ENCODE measurements at regions not wholly inside any gene's neighbourhood (a gene's known extent, or its start where the extent isn't known, plus 50 kb on each side); places are given as distances from the start of the nearest gene placed in this dataset.
"Not testable (repeated sequence)": the region's sequence is repeated elsewhere in the genome, so short reads cannot be mapped to it uniquely, and the experiment has no call there.

GRCh38 chr6:146905181-146905704 lies 299.0 kb upstream of the STXBP5 start:
- peak; percentile 59 for DNase-seq

DNA sequence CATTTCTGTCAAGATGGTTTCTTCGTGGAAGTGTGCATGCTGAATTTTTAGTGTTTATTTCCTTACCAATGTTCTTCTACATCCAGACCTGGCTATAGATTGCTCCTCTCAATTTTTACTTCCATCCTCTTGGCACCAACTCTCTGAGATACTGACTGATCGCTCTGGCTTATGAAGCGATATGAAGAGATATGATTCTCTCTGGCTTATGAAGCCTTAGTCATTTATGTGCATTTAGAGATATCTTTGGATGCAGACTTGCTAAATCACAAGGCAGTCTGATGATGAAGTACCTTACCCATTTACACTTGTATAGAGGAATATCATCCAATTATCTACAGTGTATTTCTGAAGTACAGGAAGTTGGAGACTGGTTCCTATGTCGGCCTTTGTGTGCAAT lies 295.4 kb upstream of the STXBP5 start:
- no peak for DNase-seq

GRCh38 chr6:146909376-146909775 lies 294.8 kb upstream of the STXBP5 start:
- no peak for DNase-seq

GRCh38 chr6:146909886-146910285 lies 294.3 kb upstream of the STXBP5 start:
- DNase-seq = no peak

- DNase-seq = no peak
Observed at GRCh38 chr6:146910611-146911010, 293.6 kb upstream of the STXBP5 start.

DNA sequence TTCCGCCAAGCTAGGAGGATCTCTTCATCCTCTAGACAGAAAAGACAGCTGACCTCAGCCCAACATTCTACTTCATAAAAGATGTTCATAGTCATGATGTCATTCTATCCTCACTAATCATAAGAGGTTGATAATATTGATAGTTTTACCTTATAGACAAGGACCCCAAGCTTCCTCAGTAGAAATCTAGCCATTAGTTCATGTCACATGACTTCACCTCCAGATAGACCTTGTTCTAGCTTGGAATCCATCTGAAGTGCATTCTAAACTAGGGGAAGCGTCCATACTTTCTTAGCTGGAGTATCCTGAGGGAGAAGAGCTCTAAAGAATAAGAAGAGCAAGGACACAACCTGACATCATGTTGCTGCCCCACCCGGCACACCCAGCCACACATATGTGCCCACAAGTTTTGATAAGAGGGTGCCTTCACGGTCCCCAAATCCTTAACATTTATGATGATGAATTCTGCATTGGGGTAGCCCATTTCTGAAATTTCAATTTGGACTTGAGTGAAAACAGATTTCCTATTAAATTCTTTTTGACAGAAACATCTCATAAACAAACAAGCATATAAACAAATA lies 292.5 kb upstream of the STXBP5 start:
- no peak for DNase-seq

- DNase-seq = peak; percentile 9
Observed at GRCh38 chr6:146912730-146913685, 291.2 kb upstream of the STXBP5 start.

DNA sequence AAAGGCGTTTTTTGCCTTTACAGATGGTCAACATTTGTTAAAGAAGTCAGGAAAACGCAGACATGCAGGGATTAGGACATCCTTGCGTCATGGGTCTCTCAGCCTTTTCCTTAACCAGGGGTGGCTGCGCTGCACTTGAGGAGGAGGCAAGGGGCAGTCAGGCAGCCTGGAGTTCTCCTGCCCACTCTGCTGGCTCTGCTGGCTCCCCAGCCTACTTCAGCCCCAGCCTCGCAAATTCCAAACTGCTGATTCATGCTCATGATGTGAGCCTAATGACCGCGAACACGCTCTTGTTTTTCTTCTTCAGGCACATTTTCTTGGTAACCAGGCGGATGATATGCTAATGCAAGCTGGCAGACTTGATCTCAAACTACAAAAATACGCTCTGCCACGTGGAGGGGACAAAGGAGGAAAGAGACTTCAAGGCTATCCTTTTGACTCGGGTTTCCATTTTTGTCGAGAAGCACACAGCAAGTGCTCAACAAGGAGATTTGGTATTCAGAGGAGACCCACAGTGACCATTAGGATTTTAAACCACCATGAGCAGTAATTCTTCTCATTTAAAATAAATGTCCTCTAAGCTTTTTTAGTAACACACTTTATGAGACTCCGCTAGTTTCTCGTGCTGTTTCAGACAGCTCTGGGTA lies 290.3 kb upstream of the STXBP5 start:
- DNase-seq = peak; percentile 97

DNA sequence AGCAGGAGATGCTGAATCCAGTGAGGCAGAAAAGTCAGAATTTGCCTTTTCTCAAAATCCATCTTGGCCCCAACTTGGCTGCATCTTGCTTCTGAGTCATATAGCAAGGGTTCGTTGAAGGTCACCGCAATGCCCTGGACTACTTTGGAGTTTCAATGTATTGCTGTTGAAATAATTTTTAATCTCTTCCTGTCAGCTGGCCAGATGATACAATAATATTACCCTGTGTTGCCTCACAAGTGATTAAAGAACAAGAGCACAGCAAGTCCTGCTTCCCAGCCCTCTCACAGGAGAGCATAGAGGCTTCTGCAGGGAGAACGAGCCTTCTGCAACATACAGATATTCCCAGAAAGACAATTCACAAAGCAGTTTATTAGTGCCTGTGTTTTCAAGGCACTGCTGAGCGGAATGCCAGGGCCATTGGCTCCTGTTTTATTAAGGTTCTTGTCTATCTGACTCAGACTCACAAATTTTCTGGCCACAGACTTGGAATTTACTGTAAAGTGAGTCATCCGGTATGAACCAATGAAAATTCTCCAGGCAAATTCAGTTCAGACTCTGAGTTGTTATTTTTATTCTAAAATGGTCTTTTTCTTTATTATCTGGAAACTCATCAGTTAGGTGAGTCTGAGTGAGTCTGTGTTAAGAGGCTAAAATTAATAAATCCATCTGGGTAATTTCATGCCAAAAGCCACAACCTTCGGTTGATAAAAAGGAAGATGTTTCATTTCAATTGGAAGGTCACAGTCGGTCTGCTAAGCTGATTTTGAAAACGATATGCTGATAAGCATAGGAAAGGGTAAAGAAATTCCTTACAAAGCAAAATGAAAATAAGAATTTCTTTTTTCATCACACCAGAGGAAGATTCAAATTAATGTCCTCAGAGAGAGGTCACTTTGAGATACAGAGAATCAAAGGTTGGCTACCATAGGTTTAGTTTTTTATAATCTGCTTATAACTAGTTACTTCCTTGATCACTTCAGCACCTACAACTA lies 289.4 kb upstream of the STXBP5 start:
- DNase-seq = peak; percentile 93

- peak; percentile 61 for DNase-seq
Observed at GRCh38 chr6:146915671-146916127, 288.5 kb upstream of the STXBP5 start.

DNA sequence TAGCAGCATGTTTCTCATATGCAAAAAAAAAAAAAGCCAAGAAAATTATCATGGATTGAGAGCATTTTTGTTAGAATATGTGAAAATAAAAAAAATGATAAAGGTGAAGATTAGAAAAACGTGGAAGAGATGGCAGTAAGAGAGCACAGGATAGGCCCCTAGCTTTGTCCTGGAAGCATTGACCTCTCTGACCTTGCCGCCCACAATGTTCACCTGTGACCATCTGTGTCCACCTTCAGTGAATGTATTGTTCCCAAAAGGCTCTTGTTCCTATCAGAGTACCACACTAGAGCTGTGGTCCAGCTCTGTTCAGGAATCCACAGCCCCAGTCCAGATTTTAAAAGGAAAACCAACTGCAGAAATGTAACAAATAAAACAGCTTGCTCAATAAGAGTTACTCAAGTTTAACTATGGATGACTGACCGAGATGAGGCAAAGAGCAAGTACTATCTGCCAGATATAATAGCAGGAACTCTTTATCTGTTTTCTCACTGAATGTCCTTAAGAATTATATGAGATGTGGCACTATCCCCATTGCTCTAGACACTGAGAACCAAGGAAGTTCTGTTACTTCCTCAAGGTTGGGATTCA lies 287.7 kb upstream of the STXBP5 start:
- DNase-seq = no peak

DNA sequence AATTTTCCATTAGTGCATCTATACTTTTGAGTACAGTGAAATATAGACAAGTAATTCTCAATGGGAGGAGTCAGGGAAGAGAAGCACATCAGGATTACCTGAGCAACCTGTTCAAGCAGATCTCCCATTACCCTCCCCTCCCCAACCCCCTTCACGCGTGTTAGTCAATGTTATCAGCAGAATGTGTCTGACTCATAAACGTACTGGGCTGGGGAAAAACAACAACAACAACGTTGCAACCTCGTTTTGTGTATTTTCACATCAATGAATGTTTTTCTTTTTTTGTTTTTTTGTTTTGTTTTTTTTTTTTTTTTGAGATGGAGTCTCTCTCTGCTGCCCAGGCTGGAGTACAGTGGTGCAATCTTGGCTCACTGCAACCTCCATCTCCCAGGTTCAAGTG lies 287.0 kb upstream of the STXBP5 start:
- DNase-seq = no peak

DNA sequence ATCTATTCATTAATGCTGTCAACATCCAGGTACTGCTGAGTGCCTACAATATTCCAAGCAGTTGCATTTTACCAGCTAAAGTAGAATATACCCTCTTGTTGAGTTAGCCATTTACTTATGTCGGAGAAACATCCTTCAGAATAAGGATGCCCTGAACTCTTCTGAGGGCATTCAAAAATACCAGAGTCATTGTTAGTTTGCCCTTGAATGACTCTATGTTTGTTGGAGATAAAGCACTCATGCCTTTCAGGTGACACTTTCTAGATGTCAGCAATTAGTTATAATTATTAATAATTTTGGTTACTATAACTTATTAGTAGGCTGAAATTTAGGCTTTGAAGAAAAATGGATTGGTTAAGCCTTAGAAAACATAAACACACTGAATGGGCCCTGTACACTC lies 286.2 kb upstream of the STXBP5 start:
- DNase-seq = no peak

GRCh38 chr6:146919017-146919416 lies 285.2 kb upstream of the STXBP5 start:
- DNase-seq = no peak

- DNase-seq = no peak
Observed at GRCh38 chr6:146923205-146923833, 280.9 kb upstream of the STXBP5 start.

DNA sequence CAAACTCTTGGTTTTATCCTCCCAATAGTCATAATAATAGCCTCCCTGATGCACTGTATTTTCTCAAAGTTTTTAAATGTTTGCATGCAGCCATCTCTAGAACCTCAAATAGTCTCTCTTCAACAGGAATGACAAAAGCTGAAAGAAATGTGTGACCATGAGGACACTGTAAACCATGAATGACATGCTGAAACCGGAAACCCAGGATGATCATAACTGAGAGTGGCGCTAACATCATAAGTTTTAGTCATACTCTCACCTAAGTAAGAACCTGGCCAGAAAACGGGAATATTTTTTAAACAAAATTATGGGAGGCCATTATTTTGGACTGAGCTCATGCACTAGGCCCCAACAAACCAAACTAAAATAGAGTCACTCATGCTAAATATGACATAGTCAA lies 278.4 kb upstream of the STXBP5 start:
- DNase-seq = no peak

DNA sequence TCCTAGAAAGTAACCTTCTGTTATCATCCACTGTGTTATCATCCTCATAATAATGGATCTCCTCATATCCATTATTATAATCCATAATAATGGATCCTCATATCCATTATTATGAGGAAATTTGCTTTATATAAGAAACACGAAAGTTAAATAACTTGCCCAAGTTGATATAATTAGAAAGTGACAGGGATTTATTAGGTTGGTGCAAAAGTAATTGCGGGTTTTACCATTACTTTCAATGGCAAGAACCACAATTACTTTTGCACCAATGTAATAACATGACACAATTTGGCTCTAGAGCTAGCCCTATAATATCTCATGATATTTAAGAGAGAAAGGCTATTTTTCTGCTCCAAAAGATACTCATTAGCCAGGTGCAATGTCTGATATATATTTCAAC lies 275.7 kb upstream of the STXBP5 start:
- DNase-seq = no peak

DNA sequence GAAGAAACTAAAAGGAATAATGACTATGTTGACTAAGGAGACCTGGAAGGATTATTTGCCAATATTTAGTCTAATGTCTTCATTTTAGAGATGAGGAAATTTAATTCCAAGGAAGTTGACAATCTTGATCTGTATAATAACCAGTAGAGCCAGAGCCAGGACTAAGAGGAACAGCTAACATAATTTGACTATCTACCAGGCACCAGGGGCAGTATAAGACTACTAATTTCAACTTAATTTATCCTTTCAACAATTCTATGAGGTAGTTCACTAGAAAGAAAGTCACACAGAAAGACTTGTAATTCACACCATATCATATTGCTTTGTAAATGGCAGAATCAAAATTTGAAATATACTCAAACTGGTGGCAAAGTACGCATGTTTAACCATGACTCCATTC lies 273.0 kb upstream of the STXBP5 start:
- DNase-seq = no peak

DNA sequence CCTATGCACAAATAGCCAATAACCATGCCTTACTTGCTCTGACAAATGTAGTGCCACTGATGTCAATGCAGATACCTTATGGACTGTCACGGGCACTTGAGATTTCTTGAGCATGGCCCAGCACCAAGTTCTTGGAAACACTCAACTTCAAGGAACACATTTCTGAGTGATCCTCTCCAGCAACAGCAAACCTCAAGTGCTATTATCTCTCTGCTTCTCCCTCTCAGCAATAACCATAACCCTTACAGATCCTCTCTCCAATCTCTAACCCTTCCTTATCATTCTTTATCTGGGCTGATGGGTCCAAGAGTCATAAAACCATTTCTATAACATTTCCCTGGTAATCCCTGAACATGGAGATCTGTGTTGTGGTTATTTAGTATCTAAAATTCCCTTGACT lies 266.9 kb upstream of the STXBP5 start:
- no peak for DNase-seq

DNA sequence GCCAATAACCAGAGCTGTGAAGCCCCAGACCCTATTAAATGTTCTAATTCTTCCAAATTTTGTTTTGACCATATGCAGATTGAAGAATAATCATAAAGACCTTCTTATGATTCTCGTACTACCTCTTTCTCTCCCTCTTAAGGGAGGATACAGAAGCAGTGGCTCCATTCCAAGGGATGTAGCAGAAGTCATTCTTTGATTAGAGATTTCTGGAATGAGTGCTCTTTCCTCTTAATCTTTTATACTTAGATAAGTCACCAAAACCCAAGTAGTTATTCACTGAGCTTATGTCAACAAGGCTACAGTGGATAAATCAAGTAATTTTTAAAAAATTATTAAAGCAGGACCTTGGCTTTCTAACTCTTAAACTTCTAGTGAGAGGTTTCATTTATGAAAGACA lies 266.0 kb upstream of the STXBP5 start:
- no peak for DNase-seq

- not testable (repeated sequence) for DNase-seq
Observed at GRCh38 chr6:146939456-146939855, 264.8 kb upstream of the STXBP5 start.

Data from dermis blood vessel endothelial cell (primary cell).